H9 (cell line): ENCODE measurements at regions not wholly inside any gene's neighbourhood (a gene's known extent, or its start where the extent isn't known, plus 50 kb on each side); places are given as distances from the start of the nearest gene placed in this dataset.

Experiments
- DNase-seq: peaks from one replicate; pipeline ENCODE4 v3.0.0-alpha.2; 2017
- H2AFZ ChIP-seq: one replicate; pipeline ENCODE4 v1.6.1; 2013; ENCODE audit warnings: mild to moderate bottlenecking, low read length, control low read depth, moderate library complexity
- H2AK5ac ChIP-seq: 2 replicates; pipeline ENCODE4 v1.6.1; 2013; ENCODE audit warnings: low read length, control low read depth, mixed read lengths; ENCODE audit not compliant: insufficient read length
- H2BK120ac ChIP-seq: one replicate; pipeline ENCODE4 v1.6.1; 2013; ENCODE audit warnings: low read depth, mild to moderate bottlenecking, low read length, control low read depth, inconsistent platforms; ENCODE audit not compliant: poor library complexity, severe bottlenecking
- H2BK12ac ChIP-seq: 2 replicates; pipeline ENCODE4 v1.6.1; 2013; ENCODE audit warnings: low read length, control low read depth, mixed read lengths, low read depth; ENCODE audit not compliant: insufficient read length
- H2BK15ac ChIP-seq: 2 replicates; pipeline ENCODE4 v1.6.1; 2013; ENCODE audit warnings: low read depth, low read length, control low read depth
- H2BK20ac ChIP-seq: one replicate; pipeline ENCODE4 v1.6.1; 2013; ENCODE audit warnings: low read depth, mild to moderate bottlenecking, low read length, control low read depth, inconsistent platforms; ENCODE audit not compliant: poor library complexity, severe bottlenecking
- H2BK5ac ChIP-seq: 2 replicates; pipeline ENCODE4 v1.6.1; 2013; ENCODE audit warnings: low read length, control low read depth, mixed read lengths; ENCODE audit not compliant: insufficient read length
- H3K14ac ChIP-seq: 2 replicates; pipeline ENCODE4 v1.6.1; 2013; ENCODE audit warnings: low read length, control low read depth; ENCODE audit not compliant: insufficient read depth
- H3K18ac ChIP-seq: 2 replicates; pipeline ENCODE4 v1.6.1; 2013; ENCODE audit warnings: low read depth, mild to moderate bottlenecking, mixed read lengths, low read length, control low read depth; ENCODE audit not compliant: insufficient read length
- H3K23ac ChIP-seq: 2 replicates; pipeline ENCODE4 v1.6.1; 2013; ENCODE audit warnings: low read length, control low read depth, mixed read lengths, low read depth; ENCODE audit not compliant: insufficient read length
- H3K23me2 ChIP-seq: 2 replicates; pipeline ENCODE4 v1.6.1; 2013; ENCODE audit warnings: low read depth, mild to moderate bottlenecking, mixed read lengths, low read length, control low read depth; ENCODE audit not compliant: insufficient read length, poor library complexity, severe bottlenecking
- H3K27ac ChIP-seq: 2 replicates; pipeline ENCODE4 v1.5.1; 2013; ENCODE audit warnings: low read length, control low read depth, mixed read lengths, low read depth; ENCODE audit not compliant: insufficient read length
- H3K27me3 ChIP-seq: 2 replicates; pipeline ENCODE4 v1.6.1; 2013; ENCODE audit warnings: low read length, control low read depth, inconsistent platforms; ENCODE audit not compliant: insufficient read depth
- H3K4ac ChIP-seq: 2 replicates; pipeline ENCODE4 v1.6.1; 2013; ENCODE audit warnings: low read depth, mild to moderate bottlenecking, control low read depth, inconsistent platforms, low read length, moderate library complexity
- H3K4me1 ChIP-seq: 2 replicates; pipeline ENCODE4 v1.6.1; 2013; ENCODE audit warnings: low read length, control low read depth, inconsistent platforms; ENCODE audit not compliant: insufficient read depth
- H3K4me2 ChIP-seq: 2 replicates; pipeline ENCODE4 v1.6.1; 2013; ENCODE audit warnings: low read length, control low read depth, mixed read lengths; ENCODE audit not compliant: insufficient read length, insufficient read depth
- H3K56ac ChIP-seq: 2 replicates; pipeline ENCODE4 v1.6.1; 2013; ENCODE audit warnings: low read depth, mild to moderate bottlenecking, mixed read lengths, low read length, control low read depth; ENCODE audit not compliant: insufficient read length
- H3K79me1 ChIP-seq: 2 replicates; pipeline ENCODE4 v1.6.1; 2013; ENCODE audit warnings: low read depth, mild to moderate bottlenecking, moderate library complexity, low read length, control low read depth, inconsistent platforms; ENCODE audit not compliant: insufficient read depth, poor library complexity, severe bottlenecking
- H3K79me2 ChIP-seq: 2 replicates; pipeline ENCODE4 v1.6.1; 2013; ENCODE audit warnings: low read length, control low read depth, inconsistent platforms; ENCODE audit not compliant: insufficient read depth
- H3K9ac ChIP-seq: 2 replicates; pipeline ENCODE4 v1.6.1; 2013; ENCODE audit warnings: low read length, control low read depth, mixed read lengths; ENCODE audit not compliant: insufficient read length; ENCODE audit errors: extremely low read depth
- H3K9me3 ChIP-seq: one replicate; pipeline ENCODE4 v1.6.1; 2013; ENCODE audit warnings: low read depth, low read length, inconsistent platforms; ENCODE audit not compliant: control insufficient read depth
- H3T11ph ChIP-seq: one replicate; pipeline ENCODE4 v1.6.1; 2013; ENCODE audit warnings: mild to moderate bottlenecking, low read length, control low read depth, inconsistent platforms
- H4K20me1 ChIP-seq: one replicate; pipeline ENCODE4 v1.6.1; 2013; ENCODE audit not compliant: control insufficient read depth, insufficient read length, insufficient read depth
- H4K5ac ChIP-seq: 2 replicates; pipeline ENCODE4 v1.6.1; 2013; ENCODE audit warnings: low read depth, mild to moderate bottlenecking, mixed read lengths, low read length, control low read depth; ENCODE audit not compliant: insufficient read length
- H4K8ac ChIP-seq: replicated peaks from 2 replicates; pipeline ENCODE4 v1.6.1; 2013; ENCODE audit warnings: low read length, control low read depth, mixed read lengths, low read depth; ENCODE audit not compliant: insufficient read length
- H4K91ac ChIP-seq: 2 replicates; pipeline ENCODE4 v1.6.1; 2013; ENCODE audit warnings: low read depth, mild to moderate bottlenecking, moderate library complexity, mixed read lengths, low read length, control low read depth; ENCODE audit not compliant: insufficient read length
- H3K27ac Mint-ChIP-seq, 3 experiments: 2 replicates in 2 of 3; 3 replicates in 1 of 3; pipeline ENCODE4 v1.8.0; 2020 to 2021; ENCODE audit warnings: mixed read lengths in 3 of 3, mild to moderate bottlenecking in 1 of 3, moderate library complexity in 1 of 3
- H3K27me3 Mint-ChIP-seq: 2 replicates; pipeline ENCODE4 v1.8.0; 2021; ENCODE audit warnings: low read depth, mild to moderate bottlenecking, moderate library complexity, mixed read lengths
- H3K36me3 Mint-ChIP-seq, 3 experiments: 2 replicates in 2 of 3; 3 replicates in 1 of 3; pipeline ENCODE4 v1.8.0; 2020 to 2021; ENCODE audit warnings: low read depth in 3 of 3, mixed read lengths in 3 of 3; ENCODE audit not compliant: insufficient read depth in 1 of 3
- H3K4me1 Mint-ChIP-seq, 2 experiments: 2 replicates each; pipeline ENCODE4 v1.8.0; 2020; ENCODE audit warnings: mixed read lengths in 2 of 2
- H3K4me3 Mint-ChIP-seq, 2 experiments: 2 replicates in 1 of 2; 3 replicates in 1 of 2; pipeline ENCODE4 v1.8.0; 2020 to 2021; ENCODE audit warnings: mild to moderate bottlenecking in 2 of 2, mixed read lengths in 2 of 2, moderate library complexity in 1 of 2
- H3K9me3 Mint-ChIP-seq, 2 experiments: 2 replicates in 1 of 2; 3 replicates in 1 of 2; pipeline ENCODE4 v1.8.0; 2020; ENCODE audit warnings: mild to moderate bottlenecking in 2 of 2, mixed read lengths in 2 of 2, moderate library complexity in 1 of 2
- CTCF ChIP-seq: fragments of 200-600 bp; sonication (generic); conservative IDR thresholded peaks from 3 replicates; pipeline ENCODE4 v1.8.0; 2021; ENCODE audit warnings: antibody characterized with exemption, mild to moderate bottlenecking
- WGBS: extraction: QIAGEN DNeasy Blood & Tissue Kit; methylation state at CpG from one replicate; pipeline ENCODE4 v1.1.7; 2013; ENCODE audit warnings: missing lambda C conversion rate, low lambda C conversion rate, mixed read lengths; ENCODE audit not compliant: insufficient read length; ENCODE audit errors: extremely low coverage; 5-methylcytosine and 5-hydroxymethylcytosine counted together

- no peak overlapping the region for H4K91ac ChIP-seq
- Mint-ChIP-seq H3K4me3 (no peak overlapping the region), H3K36me3 (peaks cover 5 to 25% (median 11%) of the 10 kb centered on the region in 3 experiments), H3K27ac (peak overlapping the region in 1 of 3 experiments; percentile 77; a peak in 1 of 7 replicates), H3K4me1 (peaks cover 7 to 16% of the 10 kb centered on the region in 2 experiments), H3K27me3 (no peaks in the 10 kb centered on the region), H3K9me3 (peaks cover 13 to 25% of the 10 kb centered on the region in 2 experiments; a peak in 4 of 5 replicates)
- H2BK120ac ChIP-seq: no peak overlapping the region
- H3K27me3 ChIP-seq: no peaks in the 10 kb centered on the region
- no peak overlapping the region for H2BK20ac ChIP-seq
- no peak overlapping the region for H3K4me2 ChIP-seq
- no peak overlapping the region for H3K14ac ChIP-seq
- DNase-seq: no peak
- WGBS: no CpG with 5 or more reads among the region's 3 CpGs
- H4K5ac ChIP-seq: no peak overlapping the region
- no peak overlapping the region for H2BK5ac ChIP-seq
- H3K79me2 ChIP-seq: no peaks in the 10 kb centered on the region
- no peak overlapping the region for H3K18ac ChIP-seq
- H3K27ac ChIP-seq: no peak overlapping the region
- no peak overlapping the region for H2AK5ac ChIP-seq
- H3K9me3 ChIP-seq: no peaks in the 10 kb centered on the region
- no peak overlapping the region for H4K8ac ChIP-seq
- H2AFZ ChIP-seq: no peak overlapping the region
- H3K23me2 ChIP-seq: no peaks in the 10 kb centered on the region
- H3K56ac ChIP-seq: no peak overlapping the region
- H3K4ac ChIP-seq: no peak overlapping the region
- no peak overlapping the region for H2BK15ac ChIP-seq
- H3K4me1 ChIP-seq: no peaks in the 10 kb centered on the region
- no peak overlapping the region for H3K9ac ChIP-seq
- H3K23ac ChIP-seq: no peak overlapping the region
- no peak overlapping the region for H2BK12ac ChIP-seq
- no peak for TF ChIP-seq CTCF
- no peaks in the 10 kb centered on the region for H3K79me1 ChIP-seq
- H4K20me1 ChIP-seq: no peaks in the 10 kb centered on the region
- no peak overlapping the region for H3T11ph ChIP-seq
Measured at GRCh38 chr17:54425671-54426070, 475.0 kb upstream of the TOM1L1 start.
